NCI-H2227 (cell line): ENCODE measurements at regions not wholly inside any gene's neighbourhood (a gene's known extent, or its start where the extent isn't known, plus 50 kb on each side); places are given as distances from the start of the nearest gene placed in this dataset.
"Not testable (repeated sequence)": the region's sequence is repeated elsewhere in the genome, so short reads cannot be mapped to it uniquely, and the experiment has no call there.

Source experiments
- DNase-seq: peaks from one replicate; lab custom pipeline; 2025; ENCODE audit not compliant: unreplicated experiment; lab: John Stamatoyannopoulos, UW

GRCh38 chr3:144777906-144778305, 806.3 kb downstream of the DIPK2A start:
- DNase-seq = no peak

GRCh38 chr3:144791034-144791433, 819.4 kb downstream of the DIPK2A start:
- DNase-seq = no peak

- no peak for DNase-seq
Measured at GRCh38 chr3:144801890-144802289, 830.3 kb downstream of the DIPK2A start.

- DNase-seq = no peak
Measured at GRCh38 chr3:144809380-144809779, 837.8 kb downstream of the DIPK2A start.

GRCh38 chr3:144810160-144810559, 838.5 kb downstream of the DIPK2A start:
- DNase-seq = no peak

GRCh38 chr3:144815655-144816054, 844.0 kb downstream of the DIPK2A start:
- no peak for DNase-seq

- DNase-seq = no peak
Measured at GRCh38 chr3:144816323-144816722, 844.7 kb downstream of the DIPK2A start.

- no peak for DNase-seq
Measured at GRCh38 chr3:144818973-144819372, 847.4 kb downstream of the DIPK2A start.

GRCh38 chr3:144820232-144820631, 848.6 kb downstream of the DIPK2A start:
- not testable (repeated sequence) for DNase-seq

- DNase-seq = no peak
Measured at GRCh38 chr3:144820726-144821125, 849.1 kb downstream of the DIPK2A start.

GRCh38 chr3:144821583-144821982, 850.0 kb downstream of the DIPK2A start:
- no peak for DNase-seq

GRCh38 chr3:144822671-144823070, 851.0 kb downstream of the DIPK2A start:
- no peak for DNase-seq

- DNase-seq = no peak
Measured at GRCh38 chr3:144831955-144832716, 860.5 kb downstream of the DIPK2A start.

GRCh38 chr3:144839991-144840390, 868.4 kb downstream of the DIPK2A start:
- DNase-seq = no peak

GRCh38 chr3:144840866-144841265, 869.2 kb downstream of the DIPK2A start:
- DNase-seq = no peak

GRCh38 chr3:144843099-144843498, 871.5 kb downstream of the DIPK2A start:
- no peak for DNase-seq

- DNase-seq = no peak
Measured at GRCh38 chr3:144852999-144853398, 881.4 kb downstream of the DIPK2A start.

GRCh38 chr3:144854020-144854419, 882.4 kb downstream of the DIPK2A start:
- not testable (repeated sequence) for DNase-seq

- no peak for DNase-seq
Measured at GRCh38 chr3:144859161-144859560, 887.5 kb downstream of the DIPK2A start.

GRCh38 chr3:144864646-144865045, 893.0 kb downstream of the DIPK2A start:
- no peak for DNase-seq

GRCh38 chr3:144865948-144866347, 894.3 kb downstream of the DIPK2A start:
- peak; percentile 2 for DNase-seq

GRCh38 chr3:144866476-144866875, 894.9 kb downstream of the DIPK2A start:
- no peak for DNase-seq

GRCh38 chr3:144868506-144868905, 896.9 kb downstream of the DIPK2A start:
- no peak for DNase-seq
